ENCODE measurements at regions not wholly inside any gene's neighbourhood (a gene's known extent, or its start where the extent isn't known, plus 50 kb on each side); places are given as distances from the start of the nearest gene placed in this dataset.

DNA sequence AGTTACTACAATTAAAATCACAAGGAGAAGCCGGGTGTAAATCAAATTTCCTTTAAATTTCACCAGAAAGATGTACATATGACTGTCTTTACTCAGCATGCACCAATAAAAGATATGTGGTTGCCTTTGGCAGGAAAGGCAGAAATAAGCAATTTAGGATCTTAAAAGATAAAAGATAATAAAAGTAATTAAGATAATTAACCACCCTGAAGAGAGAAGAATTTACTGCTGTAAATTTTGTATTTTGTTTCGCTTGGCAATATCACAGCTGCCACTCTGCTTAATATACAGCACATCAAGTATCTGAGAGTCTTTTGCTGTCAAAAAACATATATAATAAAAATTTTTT lies 411.9 kb downstream of the MN1 start:
- DNase-seq (ENCODE audit: low read depth) = no peak

DNA sequence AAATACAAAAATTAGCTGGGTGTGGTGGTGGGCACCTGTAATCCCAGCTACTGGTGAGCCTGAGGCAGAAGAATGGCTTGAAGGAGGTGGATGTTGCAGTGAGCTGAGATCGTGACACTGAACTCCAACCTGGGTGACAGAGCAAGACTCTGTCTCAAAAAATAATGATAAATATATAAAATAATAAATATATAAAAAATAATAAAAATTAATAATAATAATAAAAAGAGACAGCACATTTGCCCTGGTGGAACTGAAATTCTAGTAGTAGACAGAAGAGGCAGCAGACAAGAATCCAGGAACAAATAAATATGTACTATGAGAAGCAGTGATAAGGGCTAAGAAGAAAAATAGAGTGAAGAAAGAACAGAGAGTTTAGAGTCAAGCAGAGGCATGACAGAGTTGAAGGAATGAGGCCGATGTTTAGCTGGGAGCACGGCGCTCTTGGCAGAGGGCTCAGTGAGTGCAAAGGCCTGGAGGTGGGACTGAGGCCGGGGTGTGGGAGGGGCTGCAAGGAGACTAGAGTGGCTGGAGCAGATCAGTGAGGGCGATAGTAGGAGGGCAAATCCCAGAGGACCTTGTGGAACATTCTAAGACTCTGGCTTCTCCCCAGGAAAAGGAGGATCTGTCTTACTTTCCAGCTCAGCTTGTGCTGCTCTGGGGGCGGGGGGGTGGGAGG lies 410.3 kb downstream of the MN1 start:
- no peak for DNase-seq (ENCODE audit: low read depth)

DNA sequence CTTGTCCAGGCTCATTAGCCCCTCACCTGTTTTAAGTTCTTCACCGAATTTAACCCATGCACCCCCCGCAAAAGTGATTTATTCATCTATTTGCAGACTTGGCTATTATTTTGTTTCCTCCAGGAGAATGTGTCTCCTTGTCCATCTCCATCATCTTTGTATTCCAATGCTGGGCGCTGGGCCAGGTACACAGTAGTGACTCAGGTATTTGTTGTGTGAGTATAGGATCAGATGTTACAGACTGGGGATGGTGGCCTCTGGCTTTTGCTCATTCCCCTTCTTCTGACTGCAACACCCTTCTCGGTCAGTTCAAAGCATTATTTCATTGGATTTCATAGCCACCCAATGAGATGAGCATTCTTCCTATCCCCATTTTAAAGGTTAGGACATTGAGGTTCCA lies 408.2 kb downstream of the MN1 start:
- no peak for DNase-seq (ENCODE audit: low read depth)

DNA sequence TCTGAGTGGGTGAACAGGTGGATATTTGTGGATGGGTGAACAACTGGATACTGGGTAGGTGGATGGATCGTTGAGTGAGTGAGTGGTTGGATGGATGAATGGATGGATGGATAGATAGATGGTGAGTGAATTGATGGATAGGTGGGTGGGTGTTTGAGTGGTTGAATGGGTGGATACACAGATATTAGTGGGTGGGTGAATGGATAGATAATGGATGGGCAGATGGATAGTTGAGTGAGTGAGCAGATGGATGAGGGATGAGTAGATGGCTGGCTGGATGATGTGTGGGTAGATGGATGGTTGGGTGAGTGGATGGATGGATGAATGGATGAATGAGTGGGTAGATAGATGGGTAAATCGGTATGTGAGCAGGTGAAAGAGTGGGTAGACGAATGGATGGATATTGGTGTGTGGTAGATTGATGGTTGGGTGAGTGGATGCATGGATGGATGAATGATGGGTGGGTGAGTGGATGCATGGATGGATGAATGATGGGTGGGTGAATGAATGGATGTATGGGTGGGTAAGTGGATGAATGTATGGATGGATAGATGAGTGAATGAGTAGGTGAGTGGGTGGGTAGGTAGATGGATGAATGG lies 406.7 kb downstream of the MN1 start:
- DNase-seq (ENCODE audit: low read depth) = no peak

DNA sequence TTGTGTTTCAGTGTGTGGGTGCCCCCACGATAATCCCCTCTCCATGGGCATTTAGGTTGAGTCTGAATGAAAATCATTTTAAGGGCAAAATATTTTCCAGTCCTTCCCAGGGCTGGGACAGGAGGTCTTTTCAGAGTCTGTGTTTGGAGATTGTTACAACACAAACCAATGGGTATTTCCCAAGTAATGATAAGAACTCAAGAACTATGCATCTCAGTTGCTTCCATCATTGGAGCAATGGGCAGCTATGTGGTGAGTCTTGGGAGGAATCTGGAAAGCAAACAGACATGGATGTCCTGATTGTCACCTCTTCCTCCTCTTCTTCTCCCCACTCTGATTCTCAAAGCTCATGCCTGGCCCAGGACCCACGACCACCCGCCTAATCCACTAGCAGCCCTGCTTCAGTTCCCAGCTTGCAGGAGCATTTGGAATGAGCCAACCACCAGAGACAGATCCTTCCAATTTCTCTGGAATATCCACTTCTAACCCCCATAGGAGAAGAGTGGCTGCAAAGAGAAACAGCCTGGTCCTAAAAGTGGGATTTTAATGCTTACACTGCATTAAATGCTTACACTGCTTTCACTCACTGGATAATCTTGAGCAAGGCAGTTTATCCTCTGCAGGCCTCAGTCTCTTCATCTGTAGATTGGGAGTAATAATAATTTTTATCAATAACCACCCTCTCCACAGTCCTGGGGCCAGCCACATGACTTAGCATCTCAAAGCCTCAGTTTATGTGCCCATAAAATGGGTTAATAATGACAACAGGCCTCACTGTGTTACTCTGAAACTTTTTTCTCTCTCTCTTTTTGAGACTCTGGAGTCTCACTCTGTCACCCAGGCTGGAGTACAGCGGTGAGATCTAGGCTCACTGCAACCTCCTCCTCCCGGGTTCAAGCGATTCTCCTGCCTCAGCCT lies 404.3 kb downstream of the MN1 start:
- DNase-seq (ENCODE audit: low read depth) = no peak

DNA sequence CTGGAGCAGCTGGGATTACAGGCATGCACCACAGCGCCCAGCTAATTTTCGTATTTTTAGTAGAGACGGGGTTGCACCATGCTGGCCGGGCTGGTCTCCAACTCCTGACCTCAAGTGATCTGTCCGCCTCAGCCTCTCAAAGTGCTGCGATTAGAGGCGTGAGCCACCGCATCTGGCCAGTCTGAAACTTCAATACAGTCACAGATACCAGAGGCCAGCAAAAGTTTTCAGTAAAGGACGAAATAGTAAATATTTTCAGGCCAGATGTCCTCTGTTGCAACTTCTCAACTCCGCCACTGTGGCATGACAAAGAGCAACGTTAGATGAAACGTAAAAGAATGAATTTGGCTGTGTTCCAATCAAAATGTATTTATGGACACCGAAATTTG lies 403.6 kb downstream of the MN1 start:
- DNase-seq (ENCODE audit: low read depth) = no peak

DNA sequence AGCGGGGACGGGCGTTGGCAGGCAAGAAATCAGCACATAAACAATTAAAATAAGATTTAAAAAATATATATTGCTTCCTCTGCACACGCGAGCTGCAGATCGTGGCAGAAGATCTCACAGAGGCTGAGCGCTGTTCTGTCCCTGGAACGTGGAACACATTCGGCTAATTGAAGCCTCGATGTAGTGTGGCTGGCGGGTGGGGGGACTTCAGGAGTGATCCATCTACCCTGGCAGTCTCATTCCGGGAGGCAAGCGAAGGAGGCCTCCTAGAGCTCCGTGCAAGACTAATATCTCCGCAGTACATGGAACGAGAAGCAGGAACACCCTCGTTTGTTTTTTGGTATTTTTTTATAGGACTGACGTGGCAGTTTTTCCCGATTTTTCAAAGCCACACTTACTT lies 402.4 kb downstream of the MN1 start:
- DNase-seq (ENCODE audit: low read depth) = no peak

DNA sequence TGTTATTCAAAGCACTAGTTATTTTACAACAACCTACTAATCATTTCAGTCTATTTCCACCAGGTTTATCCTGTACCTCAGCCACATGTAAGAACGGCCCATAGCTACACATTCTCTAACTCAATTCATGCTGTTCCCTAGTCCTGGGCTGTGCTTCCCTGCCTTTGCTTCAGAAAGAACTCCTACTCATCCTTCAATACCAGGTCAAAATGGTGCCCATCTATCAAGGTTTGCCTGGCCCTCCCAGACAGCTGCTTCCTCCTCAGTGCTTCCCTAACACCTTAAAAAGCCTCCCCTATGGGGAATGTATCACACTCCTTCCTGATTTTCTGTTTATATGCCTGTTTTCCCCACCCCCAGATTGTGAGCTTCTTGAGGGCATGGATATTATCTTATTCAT lies 400.7 kb downstream of the MN1 start:
- no peak for DNase-seq (ENCODE audit: low read depth)

DNA sequence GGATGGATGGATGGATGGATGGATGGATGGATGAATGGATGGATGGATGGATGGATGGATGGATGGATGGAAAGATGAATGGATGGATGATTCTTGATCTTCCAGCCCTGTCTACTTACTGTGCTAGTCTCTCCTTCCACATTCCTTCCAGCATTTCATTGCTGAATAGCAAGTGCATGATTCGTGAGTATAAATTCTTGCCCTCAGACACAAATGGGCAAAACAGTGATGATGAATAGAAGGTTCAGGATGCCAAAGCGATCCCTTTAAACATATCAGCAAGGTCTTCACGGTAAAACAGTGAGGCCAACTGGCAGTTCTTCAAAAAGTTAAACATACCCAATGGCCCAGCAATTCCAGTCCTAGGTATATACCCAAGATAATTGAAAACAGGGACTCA lies 400.2 kb downstream of the MN1 start:
- no peak for DNase-seq (ENCODE audit: low read depth)

DNA sequence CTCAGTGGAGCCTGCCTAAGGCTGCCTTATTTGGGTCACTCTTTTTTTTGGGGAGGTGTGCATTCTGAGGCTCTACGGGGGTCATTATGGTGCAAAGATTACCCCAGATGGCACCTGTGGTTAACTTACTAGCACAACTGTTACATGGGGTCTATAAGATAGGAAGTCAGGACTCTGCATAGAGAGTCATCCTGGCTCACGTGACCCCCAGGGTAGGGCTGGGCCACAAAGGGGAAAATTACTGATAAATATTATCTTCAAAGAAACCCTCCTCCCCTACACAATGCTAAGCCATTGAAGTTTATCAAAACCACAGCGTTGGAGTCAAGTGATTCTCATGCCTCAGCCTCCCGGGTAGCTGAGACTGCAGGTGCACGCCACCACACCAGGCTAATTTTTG lies 397.1 kb downstream of the MN1 start:
- no peak for DNase-seq (ENCODE audit: low read depth)

DNA sequence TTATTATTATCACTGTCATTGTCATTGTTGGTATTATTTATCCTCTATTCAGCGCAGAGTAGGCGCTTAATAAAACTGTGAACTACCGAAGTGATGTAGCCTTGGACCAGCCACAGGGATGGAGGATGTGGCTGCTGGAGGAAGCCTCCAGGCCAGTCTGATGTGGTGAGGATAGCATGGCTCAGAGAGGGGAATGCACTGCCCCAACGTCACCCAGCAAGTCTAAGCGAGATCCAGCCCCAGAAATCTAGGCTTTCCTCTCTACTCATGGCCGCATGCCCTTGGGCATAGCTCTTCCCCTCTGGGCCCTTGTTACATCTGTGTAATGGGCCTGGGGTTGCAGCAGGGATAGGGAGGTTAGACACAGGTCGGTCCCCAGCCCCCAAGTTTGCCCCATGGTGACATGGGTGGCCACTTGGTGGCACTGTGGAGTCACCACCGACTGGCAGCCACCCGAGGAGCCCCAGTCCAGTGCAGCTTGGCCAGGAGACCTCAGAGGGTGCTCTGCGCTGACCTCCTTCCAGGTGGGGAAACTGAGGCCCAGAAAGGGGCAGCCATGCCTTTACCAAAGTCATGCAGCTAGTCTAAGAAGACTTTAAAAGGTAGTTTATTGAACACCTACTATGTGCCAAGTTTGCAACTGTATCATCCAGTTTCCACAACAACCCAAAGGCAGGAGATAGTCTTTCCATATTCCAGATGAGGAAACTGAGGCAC lies 395.7 kb downstream of the MN1 start:
- peak; percentile 8 for DNase-seq (ENCODE audit: low read depth)

DNA sequence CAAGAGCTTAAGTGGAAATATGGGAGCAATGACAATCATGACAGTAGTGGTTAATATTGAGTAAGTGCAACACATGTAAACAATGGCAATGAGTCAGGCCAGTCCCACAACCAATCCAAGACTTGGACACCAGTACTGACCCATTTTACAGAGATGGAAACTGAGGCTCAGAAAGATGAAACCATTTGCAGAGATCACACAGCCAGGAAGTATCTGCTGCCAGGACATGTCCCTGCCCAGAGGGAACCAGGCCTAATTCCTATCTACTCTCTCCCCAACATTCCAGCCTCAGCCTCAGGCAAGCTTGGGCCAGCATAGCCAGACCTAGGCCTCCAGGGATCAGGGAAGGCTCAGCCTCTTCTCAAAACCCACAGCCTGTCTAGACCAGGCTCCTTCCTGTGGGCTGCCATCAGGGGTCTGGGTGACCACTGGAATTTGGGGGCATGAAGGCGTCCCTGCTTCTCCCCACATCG lies 395.1 kb downstream of the MN1 start:
- DNase-seq (ENCODE audit: low read depth) = no peak

DNA sequence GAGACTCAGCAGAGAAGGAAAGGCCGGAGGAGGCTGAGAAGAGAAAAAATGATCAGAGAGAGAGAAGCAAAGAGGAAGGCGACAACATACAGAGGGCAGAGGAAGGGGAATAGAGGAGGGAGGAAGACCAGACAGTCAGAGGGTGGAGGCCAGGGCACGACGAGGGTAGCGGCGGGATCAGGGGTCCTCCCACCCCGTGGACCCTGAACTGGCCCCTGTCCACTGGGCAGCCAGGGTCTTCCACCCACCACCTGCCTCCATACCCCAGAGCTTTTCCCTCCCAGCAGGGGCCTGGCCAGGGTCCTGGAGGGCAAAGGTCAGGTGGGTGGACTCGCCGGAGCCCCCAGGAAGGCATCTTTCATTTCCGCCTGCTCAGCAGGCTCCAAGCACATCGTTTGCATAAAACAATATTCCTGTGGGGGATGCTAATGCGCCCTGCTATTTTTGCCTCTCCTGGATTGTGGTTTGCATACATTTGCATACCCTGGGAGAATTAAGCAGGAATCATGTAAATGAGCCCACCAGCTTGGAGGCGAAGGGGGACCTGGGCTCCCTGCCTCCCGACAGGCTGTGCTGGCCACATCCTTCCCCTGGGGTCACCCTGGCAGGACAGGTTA lies 394.1 kb downstream of the MN1 start:
- DNase-seq (ENCODE audit: low read depth) = no peak

DNA sequence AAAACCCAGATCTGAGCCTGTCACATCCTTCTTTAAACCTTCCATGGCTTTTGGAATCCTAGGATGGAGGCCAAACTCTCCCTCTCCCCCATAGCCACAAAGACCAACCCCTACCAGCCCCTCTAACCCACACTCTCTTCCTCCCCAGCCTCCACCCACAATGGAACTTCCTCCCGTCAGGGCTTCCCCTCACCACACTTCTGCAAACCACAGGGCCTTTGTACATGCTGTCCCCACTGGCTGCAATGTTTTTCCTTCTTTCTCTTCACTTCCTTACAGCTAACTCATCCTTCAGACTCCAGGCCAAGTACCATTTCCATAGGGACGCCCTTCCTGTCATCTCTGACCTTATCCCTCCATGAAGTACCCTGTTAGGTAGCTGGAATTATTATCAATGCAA lies 393.5 kb downstream of the MN1 start:
- no peak for DNase-seq (ENCODE audit: low read depth)

DNA sequence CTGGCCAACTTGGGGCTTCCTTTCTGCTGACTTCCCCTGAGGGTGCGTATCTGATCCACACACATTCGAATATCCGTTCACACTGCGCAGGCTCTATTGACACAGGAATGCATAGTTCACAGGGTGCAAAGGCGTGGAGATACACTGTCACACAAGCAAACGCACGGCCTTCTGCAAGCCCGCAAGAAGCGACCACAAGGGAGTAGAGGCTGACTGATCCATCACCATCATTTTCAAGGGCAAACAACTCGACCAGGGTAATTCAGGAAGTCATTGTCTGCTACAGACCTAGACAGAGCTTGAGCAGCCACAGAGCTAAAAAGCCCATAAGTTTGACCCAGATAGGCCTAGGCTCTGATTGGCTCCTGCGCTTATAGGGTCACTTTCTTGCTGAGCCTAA lies 392.3 kb downstream of the MN1 start:
- no peak for DNase-seq (ENCODE audit: low read depth)

DNA sequence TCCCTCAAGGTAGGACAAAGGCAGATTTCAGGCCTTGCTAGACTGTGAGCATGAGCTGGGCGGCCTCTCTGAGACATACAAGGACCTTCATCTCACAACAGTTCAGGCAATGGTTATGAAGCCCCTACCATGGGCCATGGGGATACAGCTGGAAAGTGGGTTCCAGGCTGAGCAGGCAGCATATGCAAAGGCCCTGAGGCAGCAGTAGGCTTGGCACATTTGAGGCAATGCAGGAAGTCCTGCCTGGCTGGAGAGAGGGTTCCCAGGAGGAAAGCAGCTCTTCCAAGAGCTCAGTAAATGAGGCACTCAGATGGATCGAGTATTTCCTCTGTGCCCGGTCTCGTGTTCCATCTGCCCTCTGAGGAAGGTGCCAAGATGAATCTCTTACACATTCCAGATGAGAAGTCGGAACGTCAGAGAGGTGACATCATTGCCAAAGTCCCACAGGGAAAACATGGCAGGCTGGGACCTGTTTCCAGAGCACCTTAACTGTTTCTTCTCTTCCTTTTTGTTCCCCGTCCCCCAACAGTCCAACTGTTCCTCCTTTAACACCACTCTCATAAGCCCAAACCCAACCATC lies 388.6 kb downstream of the MN1 start:
- DNase-seq (ENCODE audit: low read depth) = no peak

DNA sequence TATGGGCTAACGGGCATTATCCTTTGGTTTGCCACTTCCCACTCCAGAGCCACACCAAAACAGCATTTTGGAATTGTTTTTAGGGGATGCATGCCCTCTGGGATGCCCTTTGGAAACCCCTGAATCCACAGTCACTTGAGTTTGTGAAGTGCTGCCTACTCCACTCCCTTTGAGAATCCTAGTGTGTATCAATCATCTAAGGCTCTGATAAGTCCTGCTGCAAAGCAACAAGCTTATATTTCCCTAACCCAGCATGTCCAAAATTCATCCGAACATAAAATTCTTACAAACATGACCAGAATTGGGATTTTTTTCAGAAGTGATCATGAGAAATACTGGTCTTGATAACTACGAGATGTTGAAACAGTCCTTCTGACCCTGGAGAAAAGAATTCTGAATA lies 387.9 kb downstream of the MN1 start:
- DNase-seq (ENCODE audit: low read depth) = no peak

DNA sequence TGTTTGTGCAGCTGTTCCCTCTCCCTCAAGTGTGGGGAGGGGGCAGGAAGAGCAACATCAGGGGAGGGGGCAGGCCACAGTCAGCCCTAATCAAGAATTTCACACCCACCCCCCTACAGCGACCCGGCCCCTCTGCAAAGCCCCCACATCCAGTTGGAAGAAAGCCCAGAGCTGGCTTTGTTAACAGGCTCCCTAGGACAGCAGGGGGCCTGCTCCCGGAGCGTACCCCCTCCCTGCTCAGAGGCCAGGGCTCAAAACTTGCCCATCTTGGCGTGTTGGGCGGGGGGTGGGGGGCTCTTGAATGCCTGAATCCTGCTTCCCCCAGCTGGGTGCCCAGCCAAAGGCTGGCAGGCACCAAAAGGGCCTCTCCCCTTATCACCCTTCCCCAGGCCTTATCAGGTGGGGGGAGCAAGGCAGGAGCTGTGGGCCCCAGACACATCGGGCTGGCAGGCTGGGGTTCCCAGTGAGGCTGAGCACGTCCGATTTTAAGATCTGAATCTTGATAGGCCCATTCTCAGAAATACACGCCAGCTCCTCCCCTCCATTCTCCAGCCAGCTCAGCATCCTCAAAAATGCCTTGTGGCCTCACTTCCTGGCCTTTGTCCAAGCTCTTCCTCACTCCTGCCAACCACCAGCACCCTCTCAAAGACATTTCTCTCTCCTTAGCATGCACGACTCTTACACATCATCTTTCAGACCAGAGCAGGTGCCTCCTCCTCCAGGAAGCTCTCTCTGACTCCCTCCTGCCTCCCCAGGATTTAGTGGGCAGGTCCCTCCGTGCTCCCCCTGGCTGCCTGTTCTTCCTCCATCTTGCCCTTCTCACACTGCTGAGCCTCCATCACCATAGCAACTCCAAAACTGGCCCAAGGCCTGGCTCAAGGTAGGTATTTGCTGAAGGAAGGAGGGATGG lies 384.8 kb downstream of the MN1 start:
- no peak for DNase-seq (ENCODE audit: low read depth)

DNA sequence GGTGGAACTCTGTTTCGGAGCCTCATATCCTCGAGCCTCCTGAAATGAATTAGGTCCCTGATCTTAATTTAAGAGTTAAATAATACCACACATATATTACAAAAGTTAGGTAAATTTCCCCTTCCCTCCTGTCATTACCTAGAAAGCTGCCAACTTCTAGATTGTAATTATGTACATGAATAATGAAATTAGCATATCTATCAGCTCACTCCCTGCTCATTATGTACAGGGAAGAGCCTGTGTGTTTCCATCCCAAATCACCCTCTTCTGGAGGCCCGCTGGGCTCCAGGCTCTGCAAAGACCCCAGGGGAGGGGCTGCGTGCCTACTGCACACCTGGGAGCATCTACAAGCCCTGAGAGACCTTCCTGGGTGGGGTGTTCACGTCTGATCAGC lies 384.1 kb downstream of the MN1 start:
- DNase-seq (ENCODE audit: low read depth) = no peak

DNA sequence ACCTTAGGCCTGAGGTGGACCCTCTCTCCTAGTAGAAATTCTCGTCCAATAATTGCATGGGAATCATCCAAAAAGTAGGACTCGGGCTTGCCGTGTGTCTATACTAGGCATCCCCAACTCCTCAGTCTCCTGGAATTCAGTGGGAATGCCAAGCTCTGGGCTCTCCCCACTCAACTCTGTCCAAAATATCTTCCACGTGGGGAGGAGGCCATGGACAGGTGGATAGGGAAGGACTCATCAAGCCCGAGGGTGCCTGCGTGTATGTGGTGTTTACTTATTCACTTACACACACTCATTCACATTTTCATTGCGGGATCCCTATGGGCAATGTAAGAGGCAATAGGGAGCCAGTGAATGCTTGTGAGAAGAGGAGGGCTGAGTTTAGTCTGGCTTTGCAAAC lies 383.3 kb downstream of the MN1 start:
- DNase-seq (ENCODE audit: low read depth) = no peak

DNA sequence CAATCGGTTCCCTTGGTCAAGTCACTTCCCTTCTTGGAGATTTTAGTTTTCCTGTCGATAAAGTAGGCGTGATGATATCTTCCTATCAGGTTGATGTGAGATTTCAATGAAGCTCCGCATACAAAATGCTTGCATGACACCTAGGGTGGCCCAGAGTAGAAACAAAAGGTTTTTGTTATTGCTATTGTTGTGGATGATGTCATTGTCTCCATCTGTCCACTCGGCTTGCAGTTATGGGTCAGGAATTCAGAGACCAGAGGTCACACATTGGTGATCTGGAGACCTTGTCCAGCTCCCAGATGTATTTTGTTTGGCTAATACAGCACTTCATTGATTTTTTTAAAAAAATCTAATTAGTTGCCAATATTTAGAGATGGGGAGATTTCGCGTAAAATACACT lies 382.1 kb downstream of the MN1 start:
- DNase-seq (ENCODE audit: low read depth) = no peak

Data from stimulated activated CD8-positive, alpha-beta memory T cell treated with anti-CD3 and anti-CD28 coated beads, Interleukin-15, amount 100 ng/mL, for 24 hours (primary cell).